IMR-90 (cell line): ENCODE measurements at regions not wholly inside any gene's neighbourhood (a gene's known extent, or its start where the extent isn't known, plus 50 kb on each side); places are given as distances from the start of the nearest gene placed in this dataset.

ENCODE experiments used
- ATAC-seq: fragments of 200-7000 bp; cut with Tn5 transposase; 2 replicates; pipeline ENCODE4 v1.9.1; 2020; ENCODE audit warnings: low read depth, mild to moderate bottlenecking, moderate library complexity
- BruUV-seq: library from RNA; stranded (reverse); fragments of 400-500 nt; replicated peaks from 2 replicates; lab custom pipeline; 2021; lab: Mats Ljungman, UMichigan
- CTCF ChIA-PET: fragments of 300-600 bp; formaldehyde crosslinking; extraction: SDS; loops from one replicate; lab custom pipeline; 2021; ENCODE audit warnings: antibody characterized with exemption; lab: Yijun Ruan, JAX
- POLR2A ChIA-PET: fragments of 300-600 bp; sonication (Branson Sonifier 250); formaldehyde crosslinking; loops from one replicate; lab custom pipeline; 2022; ENCODE audit warnings: antibody characterized with exemption; ENCODE audit not compliant: unreplicated experiment; lab: Charles Lee
- DNase-seq: peaks from one replicate; pipeline ENCODE4 v3.0.0; 2013
- H2AFZ ChIP-seq: replicated peaks from 2 replicates; pipeline ENCODE3; 2013; ENCODE audit warnings: low read length, mild to moderate bottlenecking; ENCODE audit not compliant: poor library complexity
- H2AK5ac ChIP-seq: 2 replicates; pipeline ENCODE4 v1.6.1; 2013; ENCODE audit warnings: low read depth, low read length, inconsistent platforms
- H2AK9ac ChIP-seq: replicated peaks from 2 replicates; pipeline ENCODE3; 2013; ENCODE audit warnings: mild to moderate bottlenecking, low read depth, low read length, moderate library complexity; ENCODE audit not compliant: poor library complexity
- H2BK120ac ChIP-seq: 2 replicates; pipeline ENCODE4 v1.6.1; 2013; ENCODE audit warnings: low read depth, low read length, inconsistent platforms
- H2BK15ac ChIP-seq: 3 replicates; pipeline ENCODE4 v1.6.1; 2013; ENCODE audit warnings: low read depth, low read length, inconsistent platforms
- H2BK20ac ChIP-seq: 2 replicates; pipeline ENCODE4 v1.6.1; 2013; ENCODE audit warnings: low read depth, mild to moderate bottlenecking, inconsistent platforms, low read length, moderate library complexity
- H2BK5ac ChIP-seq: 2 replicates; pipeline ENCODE4 v1.6.1; 2013; ENCODE audit warnings: mild to moderate bottlenecking, low read depth, low read length, inconsistent platforms; ENCODE audit not compliant: poor library complexity, severe bottlenecking
- H3K14ac ChIP-seq: replicated peaks from 2 replicates; pipeline ENCODE4 v1.6.1; 2013; ENCODE audit warnings: low read depth, low read length, inconsistent platforms
- H3K18ac ChIP-seq: 2 replicates; pipeline ENCODE4 v1.6.1; 2013; ENCODE audit warnings: low read depth, low read length, control low read depth
- H3K23ac ChIP-seq: 2 replicates; pipeline ENCODE4 v1.6.1; 2013; ENCODE audit warnings: low read depth, low read length, inconsistent platforms
- H3K27ac ChIP-seq: 2 replicates; pipeline ENCODE4 v1.5.1; 2013; ENCODE audit warnings: mild to moderate bottlenecking, control low read depth, low read length; ENCODE audit not compliant: insufficient read depth
- H3K27me3 ChIP-seq: 2 replicates; pipeline ENCODE4 v1.6.1; 2013; ENCODE audit warnings: low read length; ENCODE audit not compliant: control insufficient read depth, insufficient read depth
- H3K36me3 ChIP-seq: 2 replicates; pipeline ENCODE4 v1.6.1; 2013; ENCODE audit warnings: low read length, mixed read lengths; ENCODE audit not compliant: control insufficient read depth, insufficient read depth
- H3K4ac ChIP-seq: 2 replicates; pipeline ENCODE4 v1.6.1; 2013; ENCODE audit warnings: low read depth, low read length, inconsistent platforms
- H3K4me1 ChIP-seq: 2 replicates; pipeline ENCODE4 v1.6.1; 2013; ENCODE audit warnings: low read length, mixed read lengths; ENCODE audit not compliant: control insufficient read depth, insufficient read depth
- H3K4me2 ChIP-seq: 2 replicates; pipeline ENCODE4 v1.6.1; 2013; ENCODE audit warnings: low read depth, mild to moderate bottlenecking, control low read depth, low read length, moderate library complexity
- H3K4me3 ChIP-seq: 2 replicates; pipeline ENCODE4 v1.5.1; 2013; ENCODE audit warnings: low read depth, mild to moderate bottlenecking, control low read depth, low read length, moderate library complexity; ENCODE audit not compliant: insufficient read depth
- H3K56ac ChIP-seq: 2 replicates; pipeline ENCODE4 v1.6.1; 2013; ENCODE audit warnings: low read length, inconsistent platforms; ENCODE audit not compliant: insufficient read depth; ENCODE audit errors: extremely low read depth
- H3K79me1 ChIP-seq, 2 experiments: 2 replicates each; pipeline ENCODE4 v1.6.1; 2013; ENCODE audit warnings: low read length in 2 of 2, inconsistent platforms in 1 of 2, low read depth in 1 of 2
- H3K9ac ChIP-seq: 2 replicates; pipeline ENCODE4 v1.6.1; 2013; ENCODE audit warnings: low read depth, low read length, control low read depth
- H3K9me1 ChIP-seq: 2 replicates; pipeline ENCODE4 v1.6.1; 2013; ENCODE audit warnings: low read length, inconsistent platforms; ENCODE audit not compliant: insufficient read depth
- H3K9me3 ChIP-seq: 2 replicates; pipeline ENCODE4 v1.6.1; 2013; ENCODE audit warnings: low read length; ENCODE audit not compliant: control insufficient read depth, insufficient read depth
- H4K20me1 ChIP-seq: 2 replicates; pipeline ENCODE4 v1.6.1; 2013; ENCODE audit warnings: low read length, inconsistent platforms; ENCODE audit not compliant: insufficient read depth
- H4K5ac ChIP-seq: 2 replicates; pipeline ENCODE4 v1.6.1; 2013; ENCODE audit warnings: mild to moderate bottlenecking, low read depth, low read length, control low read depth
- H4K8ac ChIP-seq, 2 experiments: 2 replicates each; pipeline ENCODE4 v1.6.1; 2013; ENCODE audit warnings: low read depth in 2 of 2, low read length in 2 of 2, control low read depth in 1 of 2, inconsistent platforms in 1 of 2
- H4K91ac ChIP-seq: 2 replicates; pipeline ENCODE4 v1.6.1; 2013; ENCODE audit warnings: low read depth, low read length, inconsistent platforms; ENCODE audit not compliant: insufficient read depth
- BHLHE40 ChIP-seq: fragments of 150-350 bp; IDR thresholded peaks from 2 replicates; pipeline ENCODE4 v1.6.1; 2016; ENCODE audit warnings: mild to moderate bottlenecking, low read depth, low read length
- CEBPB ChIP-seq: IDR thresholded peaks from 2 replicates; pipeline ENCODE4 v1.6.1; 2012; ENCODE audit warnings: low read depth, low read length, improper control_type of control experiment
- CHD1 ChIP-seq: IDR thresholded peaks from 2 replicates; pipeline ENCODE4 v1.6.1; 2012; ENCODE audit warnings: low read depth, low read length, improper control_type of control experiment
- FOS ChIP-seq: fragments of 150-350 bp; IDR thresholded peaks from 2 replicates; pipeline ENCODE4 v1.6.1; 2016; ENCODE audit warnings: low read depth, low read length
- MAFK ChIP-seq: IDR thresholded peaks from 2 replicates; pipeline ENCODE4 v1.6.1; 2012; ENCODE audit warnings: low read depth, low read length, improper control_type of control experiment
- MAZ ChIP-seq: IDR thresholded peaks from 2 replicates; pipeline ENCODE4 v1.6.1; 2012; ENCODE audit warnings: low read depth, mild to moderate bottlenecking, low read length, improper control_type of control experiment, moderate library complexity, borderline replicate concordance
- MXI1 ChIP-seq: IDR thresholded peaks from 2 replicates; pipeline ENCODE4 v1.6.1; 2012; ENCODE audit warnings: low read depth, mild to moderate bottlenecking, low read length, moderate library complexity, borderline replicate concordance
- NFE2L2 ChIP-seq: fragments of 150-350 bp; IDR thresholded peaks from 2 replicates; pipeline ENCODE4 v1.6.1; 2016; ENCODE audit warnings: low read depth, mild to moderate bottlenecking, low read length
- POLR2A ChIP-seq: IDR thresholded peaks from 2 replicates; pipeline ENCODE4 v1.6.1; 2012; ENCODE audit warnings: mild to moderate bottlenecking, low read depth, low read length
- RAD21 ChIP-seq: IDR thresholded peaks from 2 replicates; pipeline ENCODE4 v1.6.1; 2012; ENCODE audit warnings: low read length, improper control_type of control experiment
- RCOR1 ChIP-seq: IDR thresholded peaks from 2 replicates; pipeline ENCODE4 v1.6.1; 2012; ENCODE audit warnings: mild to moderate bottlenecking, low read length, improper control_type of control experiment; ENCODE audit not compliant: insufficient replicate concordance
- RFX5 ChIP-seq: IDR thresholded peaks from 2 replicates; pipeline ENCODE4 v1.8.0; 2012; ENCODE audit warnings: low read depth, mild to moderate bottlenecking, low read length, moderate library complexity
- SMC3 ChIP-seq: fragments of 150-350 bp; IDR thresholded peaks from 2 replicates; pipeline ENCODE4 v1.6.1; 2016; ENCODE audit warnings: low read depth, mild to moderate bottlenecking, antibody characterized with exemption, low read length, moderate library complexity
- WGBS, 2 experiments: methylation state at CpG; one replicate each; pipeline versions ENCODE4 v1.1.5 to v1.1.7; 2013; ENCODE audit warnings: missing lambda C conversion rate in 2 of 2; ENCODE audit not compliant: insufficient read length in 1 of 2; ENCODE audit errors: extremely low coverage in 2 of 2; 5-methylcytosine and 5-hydroxymethylcytosine counted together
- dilution Hi-C: fragments of 300-500 bp; cut with HindIII; formaldehyde crosslinking; loops from one replicate; pipeline ENCODE4 v1.14.3; 2018; ENCODE audit warnings: low sequenced_read_pairs; ENCODE audit not compliant: unreplicated experiment
- in situ Hi-C: fragments of 300-500 bp; cut with MboI; formaldehyde crosslinking; loops from 3 replicates; pipeline ENCODE4 v1.14.3; 2019; ENCODE audit warnings: low sequenced_read_pairs, inconsistent platforms, mixed read lengths
- intact Hi-C: fragments of 100-400 bp; cut with micrococcal nuclease; formaldehyde crosslinking; loops from 2 replicates; pipeline ENCODE4 v1.10.0; 2022
- TF ChIP-seq, protein P1 (sequence below): conservative IDR thresholded peaks from 2 replicates; pipeline ENCODE4 v1.5.1; 2012; ENCODE audit warnings: mild to moderate bottlenecking, low read depth, low read length, improper control_type of control experiment
- TF ChIP-seq, protein P2 (sequence below): fragments of 150-350 bp; IDR thresholded peaks from 2 replicates; pipeline ENCODE4 v1.6.1; 2016; ENCODE audit warnings: low read depth, mild to moderate bottlenecking, low read length, moderate library complexity, borderline replicate concordance
- TF ChIP-seq, protein P3 (sequence below): fragments of 150-350 bp; IDR thresholded peaks from 2 replicates; pipeline ENCODE4 v1.6.1; 2017; ENCODE audit warnings: mild to moderate bottlenecking, antibody characterized with exemption, low read length, low read depth

DNA sequence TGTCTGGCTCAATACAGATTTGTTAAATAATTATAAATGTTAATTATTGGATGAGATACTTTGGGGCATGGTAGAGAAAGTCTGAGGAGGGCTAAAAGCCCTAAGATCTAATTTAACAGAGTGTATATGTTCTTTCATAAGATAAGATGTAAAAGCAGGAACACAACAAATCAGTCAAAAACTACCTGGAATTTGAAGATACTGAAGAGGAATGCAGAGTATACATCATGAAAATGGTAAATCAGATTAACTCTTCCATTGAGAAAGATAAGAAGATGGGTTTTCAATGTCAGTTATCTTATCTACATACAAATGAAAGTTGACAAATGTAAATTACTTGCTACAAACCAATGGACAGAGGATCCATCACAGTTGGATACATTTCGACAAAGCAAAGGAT is 107.3 kb upstream of the NFIB start:
- Histone ChIP-seq H3K56ac (no peak overlapping the region), H4K8ac (no peak overlapping the region), H3K4me3 (no peak overlapping the region), H2BK120ac (no peak overlapping the region), H2AK5ac (no peak overlapping the region), H2BK15ac (no peak overlapping the region), H3K9ac (no peak overlapping the region), H3K14ac (no peak overlapping the region), H3K27me3 (peaks cover 41% of the 10 kb centered on the region), H3K9me1 (no peaks in the 10 kb centered on the region), H2AFZ (no peak overlapping the region), H4K20me1 (peaks cover under 1% of the 10 kb centered on the region; the same call in 1 of the 2 replicates), H3K27ac (no peak overlapping the region), H4K91ac (no peak overlapping the region), H3K9me3 (no peaks in the 10 kb centered on the region), H2BK5ac (no peak overlapping the region), H3K4me2 (no peak overlapping the region), H3K18ac (no peak overlapping the region), H3K4ac (no peak overlapping the region), H3K79me1 (no peaks in the 10 kb centered on the region), H3K23ac (no peak overlapping the region), H3K36me3 (no peaks in the 10 kb centered on the region), H3K4me1 (peaks cover under 1% of the 10 kb centered on the region), H2BK20ac (no peak overlapping the region), H2AK9ac (no peak overlapping the region), H4K5ac (no peak overlapping the region)
- POLR2A ChIA-PET, result no interaction called here
- TF ChIP-seq MAZ (no peak), FOS (no peak), CEBPB (no peak), POLR2A (no peak), RAD21 (no peak), BHLHE40 (no peak), MAFK (no peak), CHD1 (no peak), MXI1 (no peak), RCOR1 (no peak), SMC3 (no peak), NFE2L2 (no peak), RFX5 (no peak)
- TF ChIP-seq, protein P1, sequence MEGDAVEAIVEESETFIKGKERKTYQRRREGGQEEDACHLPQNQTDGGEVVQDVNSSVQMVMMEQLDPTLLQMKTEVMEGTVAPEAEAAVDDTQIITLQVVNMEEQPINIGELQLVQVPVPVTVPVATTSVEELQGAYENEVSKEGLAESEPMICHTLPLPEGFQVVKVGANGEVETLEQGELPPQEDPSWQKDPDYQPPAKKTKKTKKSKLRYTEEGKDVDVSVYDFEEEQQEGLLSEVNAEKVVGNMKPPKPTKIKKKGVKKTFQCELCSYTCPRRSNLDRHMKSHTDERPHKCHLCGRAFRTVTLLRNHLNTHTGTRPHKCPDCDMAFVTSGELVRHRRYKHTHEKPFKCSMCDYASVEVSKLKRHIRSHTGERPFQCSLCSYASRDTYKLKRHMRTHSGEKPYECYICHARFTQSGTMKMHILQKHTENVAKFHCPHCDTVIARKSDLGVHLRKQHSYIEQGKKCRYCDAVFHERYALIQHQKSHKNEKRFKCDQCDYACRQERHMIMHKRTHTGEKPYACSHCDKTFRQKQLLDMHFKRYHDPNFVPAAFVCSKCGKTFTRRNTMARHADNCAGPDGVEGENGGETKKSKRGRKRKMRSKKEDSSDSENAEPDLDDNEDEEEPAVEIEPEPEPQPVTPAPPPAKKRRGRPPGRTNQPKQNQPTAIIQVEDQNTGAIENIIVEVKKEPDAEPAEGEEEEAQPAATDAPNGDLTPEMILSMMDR, result no peak
- TF ChIP-seq, protein P2, sequence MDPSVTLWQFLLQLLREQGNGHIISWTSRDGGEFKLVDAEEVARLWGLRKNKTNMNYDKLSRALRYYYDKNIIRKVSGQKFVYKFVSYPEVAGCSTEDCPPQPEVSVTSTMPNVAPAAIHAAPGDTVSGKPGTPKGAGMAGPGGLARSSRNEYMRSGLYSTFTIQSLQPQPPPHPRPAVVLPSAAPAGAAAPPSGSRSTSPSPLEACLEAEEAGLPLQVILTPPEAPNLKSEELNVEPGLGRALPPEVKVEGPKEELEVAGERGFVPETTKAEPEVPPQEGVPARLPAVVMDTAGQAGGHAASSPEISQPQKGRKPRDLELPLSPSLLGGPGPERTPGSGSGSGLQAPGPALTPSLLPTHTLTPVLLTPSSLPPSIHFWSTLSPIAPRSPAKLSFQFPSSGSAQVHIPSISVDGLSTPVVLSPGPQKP, result no peak
- TF ChIP-seq, protein P3, sequence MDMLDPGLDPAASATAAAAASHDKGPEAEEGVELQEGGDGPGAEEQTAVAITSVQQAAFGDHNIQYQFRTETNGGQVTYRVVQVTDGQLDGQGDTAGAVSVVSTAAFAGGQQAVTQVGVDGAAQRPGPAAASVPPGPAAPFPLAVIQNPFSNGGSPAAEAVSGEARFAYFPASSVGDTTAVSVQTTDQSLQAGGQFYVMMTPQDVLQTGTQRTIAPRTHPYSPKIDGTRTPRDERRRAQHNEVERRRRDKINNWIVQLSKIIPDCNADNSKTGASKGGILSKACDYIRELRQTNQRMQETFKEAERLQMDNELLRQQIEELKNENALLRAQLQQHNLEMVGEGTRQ, result no peak
- no TSS peak for BruUV-seq
- CTCF ChIA-PET, result no interaction called here
- DNase-seq (no peak), ATAC-seq (no peak)
- no CpG with 5 or more reads among the region's 1 CpG for WGBS, 2 experiments
- intact Hi-C loops, result loop anchor here (5.0 to 10.0 kb wide), 5 partner anchors 54 to 1146 kb away; partner anchors contain the start of gene MPDZ
- dilution Hi-C loops, result no loop called here
- in situ Hi-C loops, result loop anchor here (5.0 to 10.0 kb wide), 3 partner anchors 59 to 1066 kb away; no protein-coding TSS in a partner anchor
